SIG-M5 (cell line): ENCODE measurements at regions not wholly inside any gene's neighbourhood (a gene's known extent, or its start where the extent isn't known, plus 50 kb on each side); places are given as distances from the start of the nearest gene placed in this dataset.
A peak's percentile ranks its signal among the peaks of the same experiment; 100 is the strongest.
"Not testable (repeated sequence)": the region's sequence is repeated elsewhere in the genome, so short reads cannot be mapped to it uniquely, and the experiment has no call there.

Experiments
- DNase-seq: peaks from one replicate; lab custom pipeline; 2025; lab: John Stamatoyannopoulos, UW

GRCh38 chr14:84080944-84081343, 1449.0 kb upstream of the FLRT2 start:
- DNase-seq = no peak

GRCh38 chr14:84084056-84084630, 1445.8 kb upstream of the FLRT2 start:
- no peak for DNase-seq

- DNase-seq = no peak
Observed at GRCh38 chr14:84085493-84085892, 1444.5 kb upstream of the FLRT2 start.

GRCh38 chr14:84086714-84087113, 1443.2 kb upstream of the FLRT2 start:
- DNase-seq = no peak

GRCh38 chr14:84087986-84088531, 1441.9 kb upstream of the FLRT2 start:
- DNase-seq = no peak

GRCh38 chr14:84090837-84091236, 1439.1 kb upstream of the FLRT2 start:
- no peak for DNase-seq

- no peak for DNase-seq
Observed at GRCh38 chr14:84095681-84096080, 1434.3 kb upstream of the FLRT2 start.

GRCh38 chr14:84098261-84098660, 1431.7 kb upstream of the FLRT2 start:
- DNase-seq = no peak

- DNase-seq = not testable (repeated sequence)
Observed at GRCh38 chr14:84099560-84099959, 1430.4 kb upstream of the FLRT2 start.

- DNase-seq = no peak
Observed at GRCh38 chr14:84107835-84108343, 1422.1 kb upstream of the FLRT2 start.

GRCh38 chr14:84108746-84109457, 1421.0 kb upstream of the FLRT2 start:
- DNase-seq = peak; percentile 12

- no peak for DNase-seq
Observed at GRCh38 chr14:84112589-84112988, 1417.4 kb upstream of the FLRT2 start.

- no peak for DNase-seq
Observed at GRCh38 chr14:84125676-84126075, 1404.3 kb upstream of the FLRT2 start.

- DNase-seq = no peak
Observed at GRCh38 chr14:84127495-84127894, 1402.4 kb upstream of the FLRT2 start.

- no peak for DNase-seq
Observed at GRCh38 chr14:84128050-84128449, 1401.9 kb upstream of the FLRT2 start.

- DNase-seq = peak; percentile 87
Observed at GRCh38 chr14:84129007-84129406, 1400.9 kb upstream of the FLRT2 start.

GRCh38 chr14:84129941-84130340, 1400.0 kb upstream of the FLRT2 start:
- DNase-seq = no peak

GRCh38 chr14:84131924-84132323, 1398.0 kb upstream of the FLRT2 start:
- DNase-seq = no peak

- no peak for DNase-seq
Observed at GRCh38 chr14:84144166-84144565, 1385.8 kb upstream of the FLRT2 start.

GRCh38 chr14:84152452-84152851, 1377.5 kb upstream of the FLRT2 start:
- DNase-seq = no peak

GRCh38 chr14:84162633-84163032, 1367.3 kb upstream of the FLRT2 start:
- no peak for DNase-seq

GRCh38 chr14:84167026-84167425, 1362.9 kb upstream of the FLRT2 start:
- DNase-seq = no peak

- no peak for DNase-seq
Observed at GRCh38 chr14:84180336-84180735, 1349.6 kb upstream of the FLRT2 start.
